Fibroblast of pulmonary artery (primary cell): ENCODE measurements at regions not wholly inside any gene's neighbourhood (a gene's known extent, or its start where the extent isn't known, plus 50 kb on each side); places are given as distances from the start of the nearest gene placed in this dataset.
"Not testable (repeated sequence)": the region's sequence is repeated elsewhere in the genome, so short reads cannot be mapped to it uniquely, and the experiment has no call there.

Source experiments
- DNase-seq: peaks from one replicate; pipeline ENCODE4 v3.0.0-alpha.2; 2010; ENCODE audit warnings: low read depth
- H3K4me3 ChIP-seq: replicated peaks from 2 replicates; pipeline ENCODE4 v1.5.1; 2011; ENCODE audit warnings: low read depth, mild to moderate bottlenecking, control low read depth, low read length, moderate library complexity
- TF ChIP-seq, protein P1 (sequence below): IDR thresholded peaks from 2 replicates; pipeline ENCODE4 v1.5.1; 2011; ENCODE audit warnings: mild to moderate bottlenecking, control low read depth, low read length, inconsistent platforms; ENCODE audit errors: missing control alignments

DNA sequence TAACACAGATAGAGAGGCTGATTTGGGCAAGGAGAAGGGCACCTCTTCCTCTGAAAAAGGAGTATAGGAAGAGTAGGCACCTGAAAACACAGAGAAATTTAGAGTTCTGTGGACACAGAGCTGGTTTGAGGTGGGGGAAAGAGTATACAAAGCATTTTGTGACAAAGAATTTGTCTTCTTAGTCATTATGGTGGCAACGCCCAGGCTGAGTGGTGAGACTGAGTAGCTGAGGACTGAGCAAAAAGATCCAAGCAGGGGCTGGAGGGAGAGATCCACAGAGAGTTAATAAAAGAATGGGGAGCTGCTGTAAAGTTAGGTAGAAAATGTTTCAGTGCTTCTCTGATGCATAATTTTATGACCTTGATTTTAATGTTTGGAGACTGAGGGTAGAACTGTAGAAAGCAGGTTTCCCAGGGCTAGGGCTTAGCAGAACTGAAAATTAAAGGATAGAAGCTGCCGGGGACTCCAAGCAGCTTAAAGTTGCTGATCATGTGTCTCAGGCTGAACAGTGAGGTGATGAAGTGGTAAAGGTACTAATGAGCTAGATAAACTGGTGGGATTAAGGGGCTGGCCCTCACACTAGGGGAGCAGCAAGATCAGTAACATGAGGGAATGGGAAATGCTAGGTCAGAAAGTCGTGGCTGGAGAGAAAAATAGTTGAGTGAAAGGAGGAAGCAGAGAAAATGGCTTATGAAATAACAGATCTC, 118.9 kb downstream of the CEP44 start:
- TF ChIP-seq, protein P1, sequence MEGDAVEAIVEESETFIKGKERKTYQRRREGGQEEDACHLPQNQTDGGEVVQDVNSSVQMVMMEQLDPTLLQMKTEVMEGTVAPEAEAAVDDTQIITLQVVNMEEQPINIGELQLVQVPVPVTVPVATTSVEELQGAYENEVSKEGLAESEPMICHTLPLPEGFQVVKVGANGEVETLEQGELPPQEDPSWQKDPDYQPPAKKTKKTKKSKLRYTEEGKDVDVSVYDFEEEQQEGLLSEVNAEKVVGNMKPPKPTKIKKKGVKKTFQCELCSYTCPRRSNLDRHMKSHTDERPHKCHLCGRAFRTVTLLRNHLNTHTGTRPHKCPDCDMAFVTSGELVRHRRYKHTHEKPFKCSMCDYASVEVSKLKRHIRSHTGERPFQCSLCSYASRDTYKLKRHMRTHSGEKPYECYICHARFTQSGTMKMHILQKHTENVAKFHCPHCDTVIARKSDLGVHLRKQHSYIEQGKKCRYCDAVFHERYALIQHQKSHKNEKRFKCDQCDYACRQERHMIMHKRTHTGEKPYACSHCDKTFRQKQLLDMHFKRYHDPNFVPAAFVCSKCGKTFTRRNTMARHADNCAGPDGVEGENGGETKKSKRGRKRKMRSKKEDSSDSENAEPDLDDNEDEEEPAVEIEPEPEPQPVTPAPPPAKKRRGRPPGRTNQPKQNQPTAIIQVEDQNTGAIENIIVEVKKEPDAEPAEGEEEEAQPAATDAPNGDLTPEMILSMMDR = no peak
- no peak for DNase-seq
- no peak overlapping the region for H3K4me3 ChIP-seq

DNA sequence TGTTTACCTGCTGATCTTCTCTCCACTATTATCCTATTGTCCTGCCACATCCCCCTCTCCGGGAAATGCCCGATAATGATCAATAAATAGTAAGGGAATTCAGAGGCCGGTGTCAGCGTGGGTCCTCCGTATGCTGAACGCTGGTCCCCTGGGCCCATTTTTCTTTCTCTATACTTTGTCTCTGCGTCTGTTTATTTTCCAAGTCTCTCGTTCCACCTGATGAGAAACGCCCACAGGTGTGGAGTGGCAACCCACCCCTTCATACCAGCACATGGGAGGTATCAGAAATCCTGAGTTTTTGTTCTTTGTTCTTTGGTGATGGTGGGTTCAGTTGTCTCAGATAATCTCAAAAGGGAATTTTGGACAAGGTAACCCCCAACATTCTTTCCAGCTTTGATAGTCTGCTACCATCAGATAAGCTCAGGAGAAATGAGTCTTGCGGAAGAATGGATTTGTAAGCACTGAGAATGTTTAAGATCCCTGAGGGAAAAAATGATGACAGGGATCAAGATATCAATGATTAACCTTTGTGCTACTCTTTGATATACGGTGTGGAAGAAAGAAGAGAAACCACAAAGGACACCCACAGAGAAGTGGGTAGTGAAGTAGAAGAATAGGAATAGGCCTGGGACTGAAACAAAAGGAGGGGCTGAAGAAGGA, 117.9 kb downstream of the CEP44 start:
- TF ChIP-seq, protein P1 = no peak
- H3K4me3 ChIP-seq = no peak overlapping the region
- no peak for DNase-seq

DNA sequence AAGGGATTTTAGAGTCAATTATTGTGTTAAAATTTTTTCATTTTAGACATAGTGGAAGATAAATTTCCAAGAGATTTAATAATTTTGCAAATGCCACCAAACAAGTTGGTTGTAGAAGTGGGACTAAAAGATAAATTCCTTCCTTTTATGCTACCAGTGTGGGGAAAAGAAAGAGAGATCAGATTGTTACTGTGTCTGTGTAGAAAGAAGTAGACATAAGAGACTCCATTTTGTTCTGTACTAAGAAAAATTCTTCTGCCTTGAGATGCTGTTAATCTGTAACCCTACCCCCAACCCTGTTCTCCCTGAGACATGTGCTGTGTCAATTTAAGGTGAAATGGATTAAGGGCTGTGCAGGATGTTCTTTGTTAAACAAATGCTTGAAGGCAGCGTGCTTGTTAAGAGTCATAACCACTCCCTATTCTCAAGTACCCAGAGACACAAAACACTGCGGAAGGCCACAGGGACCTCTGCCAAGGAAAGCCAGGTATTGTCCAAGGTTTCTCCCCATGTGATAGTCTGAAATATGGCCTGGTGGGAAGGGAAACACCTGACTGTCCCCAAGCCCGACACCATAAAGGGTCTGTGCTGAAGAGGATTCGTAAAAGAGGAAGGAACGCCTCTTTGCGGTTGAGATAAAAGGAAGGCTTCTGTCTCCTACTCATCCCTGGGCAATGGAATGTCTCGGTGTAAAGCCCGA, 117.0 kb downstream of the CEP44 start:
- not testable (repeated sequence) for H3K4me3 ChIP-seq, DNase-seq

- no peak overlapping the region for H3K4me3 ChIP-seq
- TF ChIP-seq, protein P1 = no peak
- peak; percentile 78 for DNase-seq
Measured at GRCh38 chr4:174398728-174399127, 115.0 kb downstream of the CEP44 start.

GRCh38 chr4:174397366-174398155, 113.8 kb downstream of the CEP44 start:
- DNase-seq = no peak
- H3K4me3 ChIP-seq = no peak overlapping the region
- TF ChIP-seq, protein P1 = no peak

GRCh38 chr4:174396599-174397110, 112.9 kb downstream of the CEP44 start:
- TF ChIP-seq, protein P1 = no peak
- H3K4me3 ChIP-seq = no peak overlapping the region
- no peak for DNase-seq
